Spleen (tissue), 7 donors: ENCODE measurements at regions not wholly inside any gene's neighbourhood (a gene's known extent, or its start where the extent isn't known, plus 50 kb on each side); places are given as distances from the start of the nearest gene placed in this dataset.

Experiments
- CTCF ChIP-seq, 11 experiments: fragments of 200-600 bp in 7 of 11; fragments of 450-650 bp in 4 of 11; sonication (generic) in 4 of 11; IDR thresholded peaks in 8 of 11; conservative IDR thresholded peaks in 3 of 11; 1 replicate in 7 of 11; 2 replicates in 4 of 11; pipeline versions ENCODE4 v1.4.0 to v1.8.0; 2016 to 2021; ENCODE audit warnings: antibody characterized with exemption in 11 of 11, inconsistent platforms in 4 of 11, mild to moderate bottlenecking in 1 of 11
- POLR2A ChIP-seq, 3 donors: fragments of 450-650 bp; IDR thresholded peaks; one replicate each; pipeline ENCODE4 v1.5.1; 2017; ENCODE audit warnings: antibody characterized with exemption in 3 of 3, mild to moderate bottlenecking in 1 of 3
- POLR2AphosphoS5 ChIP-seq, 3 donors: sonication (generic); formaldehyde crosslinking; IDR thresholded peaks; one replicate each; pipeline ENCODE4 v1.5.1; 2017; ENCODE audit warnings: antibody characterized with exemption in 3 of 3
- donor health status: DM: no; HTN: no; CAD: no; lungs with moderate emphysema.
- donor health status: DM: no; HTN: no; CAD: no.
- donor health status: DM: no; HTN: no; CAD: no.

- TF ChIP-seq CTCF (IDR thresholded peaks at IDR 0.05 in 8 of 11, conservative IDR thresholded peaks at IDR 0.05 in 3 of 11) (no peak), POLR2A (IDR thresholded peaks at IDR 0.05) (no peak), POLR2AphosphoS5 (IDR thresholded peaks at IDR 0.05) (no peak)
Observed at GRCh38 chr15:29434280-29434679, 164.7 kb upstream of the NSMCE3 start.
